Parathyroid adenoma (tissue), 2 donors: ENCODE measurements at regions not wholly inside any gene's neighbourhood (a gene's known extent, or its start where the extent isn't known, plus 50 kb on each side); places are given as distances from the start of the nearest gene placed in this dataset.

Experiments used
- H2AFZ ChIP-seq: fragments of 300-600 bp; sonication (generic); one replicate; pipeline ENCODE4 v1.7.0; 2017; ENCODE audit warnings: antibody characterized with exemption, mild to moderate bottlenecking
- H3K27ac ChIP-seq: fragments of 300-600 bp; sonication (generic); one replicate; pipeline ENCODE4 v1.7.0; 2017
- H3K27me3 ChIP-seq: fragments of 300-600 bp; sonication (generic); one replicate; pipeline ENCODE4 v1.7.0; 2017; ENCODE audit warnings: low read length; ENCODE audit not compliant: control insufficient read depth, insufficient read depth
- H3K36me3 ChIP-seq: fragments of 300-600 bp; sonication (generic); one replicate; pipeline ENCODE4 v1.7.0; 2017; ENCODE audit warnings: low read length; ENCODE audit not compliant: control insufficient read depth, insufficient read depth
- H3K4me1 ChIP-seq: fragments of 300-600 bp; sonication (generic); one replicate; pipeline ENCODE4 v1.7.0; 2017; ENCODE audit warnings: control low read depth
- H3K4me2 ChIP-seq: fragments of 300-600 bp; sonication (generic); one replicate; pipeline ENCODE4 v1.7.0; 2017; ENCODE audit warnings: low read length
- H3K4me3 ChIP-seq: fragments of 300-600 bp; sonication (generic); one replicate; pipeline ENCODE4 v1.7.0; 2017; ENCODE audit warnings: low read depth, low read length
- H3K79me2 ChIP-seq: fragments of 300-600 bp; sonication (generic); one replicate; pipeline ENCODE4 v1.7.0; 2017; ENCODE audit warnings: control low read depth
- H3K9ac ChIP-seq: fragments of 300-600 bp; sonication (generic); one replicate; pipeline ENCODE4 v1.7.0; 2017; ENCODE audit warnings: mild to moderate bottlenecking
- H3K9me3 ChIP-seq: fragments of 300-600 bp; sonication (generic); one replicate; pipeline ENCODE4 v1.7.0; 2017; ENCODE audit warnings: low read length; ENCODE audit not compliant: control insufficient read depth
- CTCF ChIP-seq: fragments of 300-600 bp; sonication (generic); IDR thresholded peaks from one replicate; pipeline ENCODE4 v1.7.0; 2017; ENCODE audit warnings: antibody characterized with exemption, mild to moderate bottlenecking
- donor health status: primary hyperparathyroidism.

DNA sequence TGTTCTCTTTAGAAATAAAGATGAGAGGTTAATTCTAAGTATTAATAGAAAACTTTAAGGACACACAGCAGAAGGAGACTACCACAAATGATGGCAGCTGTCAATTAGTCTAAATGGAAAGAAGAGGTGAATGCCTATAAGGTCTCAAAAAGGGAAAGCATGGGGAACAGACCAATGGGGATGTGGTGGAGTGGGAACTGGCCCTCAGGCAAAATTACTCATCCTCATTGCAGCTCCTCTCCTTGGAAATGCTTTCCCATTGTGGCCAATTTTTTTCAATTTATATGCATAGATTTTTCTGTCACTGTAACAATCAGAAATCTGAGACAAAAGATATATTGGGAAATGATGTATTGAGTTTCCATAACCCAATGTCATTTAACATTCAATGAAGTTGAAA, 222.9 kb upstream of the DEFB112 start:
- H3K27me3 ChIP-seq: no peaks in the 10 kb centered on the region
- no peak overlapping the region for H3K27ac ChIP-seq
- no peak for TF ChIP-seq CTCF
- H3K4me1 ChIP-seq: no peaks in the 10 kb centered on the region
- no peaks in the 10 kb centered on the region for H3K36me3 ChIP-seq
- no peak overlapping the region for H3K4me2 ChIP-seq
- H2AFZ ChIP-seq: no peak overlapping the region
- no peaks in the 10 kb centered on the region for H3K9me3 ChIP-seq
- no peaks in the 10 kb centered on the region for H3K79me2 ChIP-seq
- H3K9ac ChIP-seq: no peak overlapping the region
- no peak overlapping the region for H3K4me3 ChIP-seq

DNA sequence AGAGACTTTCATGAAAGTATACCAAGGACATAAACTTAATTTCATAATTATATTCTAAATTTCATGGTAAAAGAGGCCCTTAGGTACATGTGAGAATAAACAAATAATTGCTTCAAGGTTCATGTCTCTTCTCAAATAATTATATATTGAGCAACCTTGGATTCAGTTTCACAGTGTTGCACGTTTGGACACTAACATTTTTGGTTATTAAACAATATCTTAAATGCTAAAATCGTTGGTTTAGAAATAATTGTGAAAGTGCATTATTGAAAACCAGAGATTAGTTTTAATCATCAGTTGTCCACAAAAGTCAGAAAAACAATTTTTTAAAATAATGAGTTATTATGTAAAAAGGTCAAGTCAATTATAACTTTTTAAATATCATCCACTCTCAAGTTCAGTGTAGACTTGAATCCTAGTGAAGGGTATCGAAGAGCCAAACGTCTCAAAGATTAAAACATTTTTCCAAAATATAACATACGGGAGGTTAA, 227.1 kb upstream of the DEFB112 start:
- Histone ChIP-seq H3K36me3 (no peaks in the 10 kb centered on the region), H3K9ac (no peak overlapping the region), H3K4me1 (no peaks in the 10 kb centered on the region), H2AFZ (no peak overlapping the region), H3K9me3 (no peaks in the 10 kb centered on the region), H3K27ac (no peak overlapping the region), H3K4me2 (no peak overlapping the region), H3K27me3 (no peaks in the 10 kb centered on the region), H3K79me2 (no peaks in the 10 kb centered on the region), H3K4me3 (no peak overlapping the region)
- TF ChIP-seq CTCF: no peak

DNA sequence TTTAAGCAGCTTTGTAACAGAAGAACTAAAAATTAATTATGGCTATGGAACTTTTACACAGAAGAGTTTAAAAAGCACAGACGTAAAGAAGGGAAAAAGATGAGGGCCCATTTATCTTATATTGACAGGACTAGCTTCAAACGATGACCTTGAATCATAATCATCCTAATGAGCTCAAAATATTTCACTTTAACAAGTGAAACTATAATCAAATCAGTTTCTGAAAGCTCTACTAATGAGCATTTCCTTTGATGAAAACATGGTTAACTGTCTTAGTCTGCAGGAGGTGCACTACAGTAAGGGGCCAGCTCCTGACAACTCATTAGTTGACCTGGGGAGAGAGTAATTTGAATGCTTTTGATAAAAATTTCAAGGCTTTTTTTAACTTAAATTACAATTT, 228.0 kb upstream of the DEFB112 start:
- Histone ChIP-seq H3K79me2 (no peaks in the 10 kb centered on the region), H3K9me3 (no peaks in the 10 kb centered on the region), H3K4me3 (no peak overlapping the region), H3K9ac (no peak overlapping the region), H3K27ac (no peak overlapping the region), H3K36me3 (no peaks in the 10 kb centered on the region), H2AFZ (no peak overlapping the region), H3K27me3 (no peaks in the 10 kb centered on the region), H3K4me1 (no peaks in the 10 kb centered on the region), H3K4me2 (no peak overlapping the region)
- no peak for TF ChIP-seq CTCF

GRCh38 chr6:50278663-50279062, 228.9 kb upstream of the DEFB112 start:
- Histone ChIP-seq H3K9me3 (no peaks in the 10 kb centered on the region), H3K27ac (no peak overlapping the region), H3K27me3 (no peaks in the 10 kb centered on the region), H3K36me3 (no peaks in the 10 kb centered on the region), H3K4me3 (no peak overlapping the region), H2AFZ (no peak overlapping the region), H3K79me2 (no peaks in the 10 kb centered on the region), H3K4me2 (no peak overlapping the region), H3K9ac (no peak overlapping the region), H3K4me1 (no peaks in the 10 kb centered on the region)
- TF ChIP-seq CTCF: no peak

GRCh38 chr6:50285735-50286134, 236.0 kb upstream of the DEFB112 start:
- no peak overlapping the region for H3K9ac ChIP-seq
- no peaks in the 10 kb centered on the region for H3K4me1 ChIP-seq
- no peak overlapping the region for H3K4me3 ChIP-seq
- no peak for TF ChIP-seq CTCF
- no peak overlapping the region for H3K27ac ChIP-seq
- H3K9me3 ChIP-seq: no peaks in the 10 kb centered on the region
- H3K4me2 ChIP-seq: no peak overlapping the region
- no peaks in the 10 kb centered on the region for H3K79me2 ChIP-seq
- no peak overlapping the region for H2AFZ ChIP-seq
- H3K27me3 ChIP-seq: no peaks in the 10 kb centered on the region
- H3K36me3 ChIP-seq: no peaks in the 10 kb centered on the region
